GM12873 (cell line): ENCODE measurements at regions not wholly inside any gene's neighbourhood (a gene's known extent, or its start where the extent isn't known, plus 50 kb on each side); places are given as distances from the start of the nearest gene placed in this dataset.

Experiments used
- TF ChIP-seq, protein P1 (sequence below): IDR thresholded peaks from 2 replicates; pipeline ENCODE4 v1.5.1; 2012; ENCODE audit warnings: low read depth, mild to moderate bottlenecking, moderate library complexity, low read length, control low read depth; ENCODE audit not compliant: insufficient read depth; ENCODE audit errors: missing control alignments

GRCh38 chr10:59959504-59960018 lies 53.2 kb upstream of the CCDC6 start:
- TF ChIP-seq, protein P1, sequence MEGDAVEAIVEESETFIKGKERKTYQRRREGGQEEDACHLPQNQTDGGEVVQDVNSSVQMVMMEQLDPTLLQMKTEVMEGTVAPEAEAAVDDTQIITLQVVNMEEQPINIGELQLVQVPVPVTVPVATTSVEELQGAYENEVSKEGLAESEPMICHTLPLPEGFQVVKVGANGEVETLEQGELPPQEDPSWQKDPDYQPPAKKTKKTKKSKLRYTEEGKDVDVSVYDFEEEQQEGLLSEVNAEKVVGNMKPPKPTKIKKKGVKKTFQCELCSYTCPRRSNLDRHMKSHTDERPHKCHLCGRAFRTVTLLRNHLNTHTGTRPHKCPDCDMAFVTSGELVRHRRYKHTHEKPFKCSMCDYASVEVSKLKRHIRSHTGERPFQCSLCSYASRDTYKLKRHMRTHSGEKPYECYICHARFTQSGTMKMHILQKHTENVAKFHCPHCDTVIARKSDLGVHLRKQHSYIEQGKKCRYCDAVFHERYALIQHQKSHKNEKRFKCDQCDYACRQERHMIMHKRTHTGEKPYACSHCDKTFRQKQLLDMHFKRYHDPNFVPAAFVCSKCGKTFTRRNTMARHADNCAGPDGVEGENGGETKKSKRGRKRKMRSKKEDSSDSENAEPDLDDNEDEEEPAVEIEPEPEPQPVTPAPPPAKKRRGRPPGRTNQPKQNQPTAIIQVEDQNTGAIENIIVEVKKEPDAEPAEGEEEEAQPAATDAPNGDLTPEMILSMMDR: no peak

GRCh38 chr10:59958882-59959281 lies 52.5 kb upstream of the CCDC6 start:
- TF ChIP-seq, protein P1: no peak

DNA sequence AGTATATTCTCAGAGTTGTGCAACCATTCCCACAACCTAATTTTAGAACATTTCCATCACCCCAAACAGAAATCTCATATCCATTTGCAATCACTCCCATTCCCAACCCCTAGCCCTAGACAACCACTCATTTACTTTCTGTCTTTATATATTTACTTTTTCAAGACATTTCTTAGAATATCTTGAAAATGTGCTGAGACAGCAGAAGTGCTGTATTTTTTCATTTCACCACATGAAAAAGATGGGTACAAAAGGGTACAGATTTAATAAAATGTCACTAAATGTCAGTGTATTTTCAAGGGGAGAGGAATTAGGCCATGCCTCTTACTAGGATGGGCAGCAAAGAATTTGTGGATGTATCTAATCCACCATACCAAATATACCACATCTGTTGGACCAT lies 51.6 kb upstream of the CCDC6 start:
- TF ChIP-seq, protein P1: no peak
